MM.1S (cell line): ENCODE measurements at regions not wholly inside any gene's neighbourhood (a gene's known extent, or its start where the extent isn't known, plus 50 kb on each side); places are given as distances from the start of the nearest gene placed in this dataset.

Experiments
- DNase-seq: peaks from one replicate; pipeline ENCODE4 v3.0.0-alpha.2; 2015
- H2AFZ ChIP-seq: fragments of 300-600 bp; sonication (generic); 2 replicates; pipeline ENCODE4 v1.6.0; 2016; ENCODE audit warnings: antibody characterized with exemption, low read length
- H3F3A ChIP-seq: fragments of 300-600 bp; sonication (generic); 2 replicates; pipeline ENCODE4 v1.6.1; 2016; ENCODE audit warnings: mild to moderate bottlenecking, antibody characterized with exemption, low read length, moderate library complexity, mixed read lengths; ENCODE audit not compliant: insufficient read depth
- H3K27ac ChIP-seq: fragments of 300-600 bp; sonication (generic); 2 replicates; pipeline ENCODE4 v1.5.1; 2016; ENCODE audit warnings: mild to moderate bottlenecking, low read length
- H3K27me3 ChIP-seq: fragments of 300-600 bp; sonication (generic); replicated peaks from 2 replicates; pipeline ENCODE4 v1.6.0; 2016; ENCODE audit warnings: low read length; ENCODE audit not compliant: insufficient read depth
- H3K36me3 ChIP-seq: fragments of 300-600 bp; sonication (generic); replicated peaks from 2 replicates; pipeline ENCODE4 v1.6.1; 2016; ENCODE audit warnings: mild to moderate bottlenecking, low read length, mixed read lengths; ENCODE audit not compliant: insufficient read depth
- H3K4me1 ChIP-seq: fragments of 300-600 bp; sonication (generic); 2 replicates; pipeline ENCODE4 v1.6.1; 2016; ENCODE audit warnings: low read length, mixed read lengths
- H3K4me2 ChIP-seq: fragments of 300-600 bp; sonication (generic); 2 replicates; pipeline ENCODE4 v1.6.0; 2016; ENCODE audit warnings: low read depth, low read length
- H3K4me3 ChIP-seq: fragments of 300-600 bp; sonication (generic); 2 replicates; pipeline ENCODE4 v1.5.1; 2016; ENCODE audit warnings: low read length, mixed read lengths
- H3K79me2 ChIP-seq: fragments of 300-600 bp; sonication (generic); 2 replicates; pipeline ENCODE4 v1.6.1; 2016; ENCODE audit warnings: mixed run types, low read length, mixed read lengths
- H3K9ac ChIP-seq: fragments of 300-600 bp; sonication (generic); 2 replicates; pipeline ENCODE4 v1.6.1; 2016; ENCODE audit warnings: low read length, mixed read lengths
- H3K9me2 ChIP-seq: fragments of 300-600 bp; sonication (generic); replicated peaks from 2 replicates; pipeline ENCODE4 v1.6.1; 2016; ENCODE audit warnings: mild to moderate bottlenecking, low read length, mixed read lengths; ENCODE audit not compliant: insufficient read depth
- H3K9me3 ChIP-seq: fragments of 300-600 bp; sonication (generic); replicated peaks from 2 replicates; pipeline ENCODE4 v1.6.1; 2016; ENCODE audit warnings: mild to moderate bottlenecking, low read length, mixed read lengths; ENCODE audit not compliant: insufficient read depth
- H4K20me1 ChIP-seq: fragments of 300-600 bp; sonication (generic); 2 replicates; pipeline ENCODE4 v1.6.1; 2016; ENCODE audit warnings: mild to moderate bottlenecking, low read length, moderate library complexity, mixed read lengths; ENCODE audit not compliant: insufficient read depth
- CTCF ChIP-seq: fragments of 300-600 bp; sonication (generic); IDR thresholded peaks from 2 replicates; pipeline ENCODE4 v1.5.1; 2016; ENCODE audit warnings: antibody characterized with exemption, low read length, mixed read lengths
- EZH2 ChIP-seq: fragments of 300-600 bp; sonication (generic); optimal IDR thresholded peaks from 2 replicates; pipeline ENCODE3; 2017; ENCODE audit warnings: low read depth, mild to moderate bottlenecking, antibody characterized with exemption, low read length, mixed read lengths
- EZH2phosphoT487 ChIP-seq: fragments of 300-600 bp; sonication (generic); IDR thresholded peaks from 2 replicates; pipeline ENCODE4 v1.6.1; 2018; ENCODE audit warnings: antibody characterized with exemption, low read length

- Histone ChIP-seq H3K27ac (no peak overlapping the region), H3K79me2 (no peaks in the 10 kb centered on the region), H3K27me3 (no peaks in the 10 kb centered on the region), H3K4me3 (no peak overlapping the region), H2AFZ (no peak overlapping the region), H3K4me1 (peaks cover 15% of the 10 kb centered on the region), H4K20me1 (no peaks in the 10 kb centered on the region), H3K9ac (no peak overlapping the region), H3K9me3 (no peaks in the 10 kb centered on the region), H3K36me3 (no peaks in the 10 kb centered on the region), H3K9me2 (no peaks in the 10 kb centered on the region), H3K4me2 (no peak overlapping the region), H3F3A (peaks cover 6% of the 10 kb centered on the region)
- TF ChIP-seq EZH2phosphoT487 (no peak), CTCF (no peak), EZH2 (no peak)
- no peak for DNase-seq
These were observed 303.9 kb downstream of the PDCD6IP start for GRCh38 chr3:34102288-34102687.

- no peaks in the 10 kb centered on the region for H3K27me3 ChIP-seq
- H3K9ac ChIP-seq, result no peak overlapping the region
- no peaks in the 10 kb centered on the region for H3K79me2 ChIP-seq
- no peak overlapping the region for H3K4me2 ChIP-seq
- H3K4me3 ChIP-seq, result no peak overlapping the region
- peaks cover 14% of the 10 kb centered on the region for H3F3A ChIP-seq
- H3K9me3 ChIP-seq, result no peaks in the 10 kb centered on the region
- peak overlapping the region; percentile 49; the same call in 1 of the 2 replicates for H2AFZ ChIP-seq
- no peaks in the 10 kb centered on the region for H3K9me2 ChIP-seq
- TF ChIP-seq EZH2 (no peak), CTCF (no peak), EZH2phosphoT487 (no peak)
- no peak overlapping the region for H3K27ac ChIP-seq
- DNase-seq, result no peak
- H3K4me1 ChIP-seq, result peaks cover 44% of the 10 kb centered on the region
- no peaks in the 10 kb centered on the region for H4K20me1 ChIP-seq
- H3K36me3 ChIP-seq, result no peaks in the 10 kb centered on the region
These were observed 307.9 kb downstream of the PDCD6IP start for GRCh38 chr3:34106379-34106778.

GRCh38 chr3:34106879-34107278, 308.4 kb downstream of the PDCD6IP start:
- peak overlapping the region; percentile 49 for H2AFZ ChIP-seq
- no peaks in the 10 kb centered on the region for H3K79me2 ChIP-seq
- no peaks in the 10 kb centered on the region for H3K9me2 ChIP-seq
- peaks cover 14% of the 10 kb centered on the region for H3F3A ChIP-seq
- no peak overlapping the region for H3K4me3 ChIP-seq
- H3K4me2 ChIP-seq, result peak overlapping the region; percentile 56
- no peaks in the 10 kb centered on the region for H4K20me1 ChIP-seq
- peak overlapping the region; percentile 5; the same call in 1 of the 2 replicates for H3K9ac ChIP-seq
- H3K9me3 ChIP-seq, result no peaks in the 10 kb centered on the region
- H3K27ac ChIP-seq, result peak overlapping the region; percentile 66; the same call in 1 of the 2 replicates
- TF ChIP-seq EZH2, result no peak
- peak; percentile 76 for TF ChIP-seq CTCF
- TF ChIP-seq EZH2phosphoT487, result no peak
- H3K36me3 ChIP-seq, result no peaks in the 10 kb centered on the region
- DNase-seq, result peak; percentile 28
- peaks cover 44% of the 10 kb centered on the region for H3K4me1 ChIP-seq
- H3K27me3 ChIP-seq, result no peaks in the 10 kb centered on the region
